ENCODE measurements at regions not wholly inside any gene's neighbourhood (a gene's known extent, or its start where the extent isn't known, plus 50 kb on each side); places are given as distances from the start of the nearest gene placed in this dataset.

DNA sequence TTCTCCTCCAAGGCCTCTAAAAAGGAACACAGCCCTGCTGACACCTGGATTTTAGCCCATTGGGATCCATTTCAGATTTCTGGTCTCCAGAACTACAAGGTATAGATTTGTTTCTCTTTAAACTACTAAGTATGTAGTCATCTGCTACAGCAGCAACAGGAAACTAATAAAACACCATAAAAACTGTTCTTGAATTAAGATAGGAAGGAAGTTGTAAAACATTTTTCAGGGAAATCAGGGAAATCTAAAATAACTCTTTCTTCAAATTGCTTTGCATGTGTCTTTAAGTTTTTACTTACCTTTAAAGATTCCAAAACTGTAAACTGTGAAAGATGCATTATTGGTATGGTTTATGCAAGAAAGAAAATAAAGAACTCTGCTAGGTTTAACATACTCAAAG, 407.0 kb upstream of the TOM1L1 start:
- no peaks in the 10 kb centered on the region for H4K20me1 ChIP-seq (ENCODE audit: insufficient read depth)
- H3K9me2 ChIP-seq (ENCODE audit: insufficient read depth) = no peaks in the 10 kb centered on the region
- no peaks in the 10 kb centered on the region for H3K4me1 ChIP-seq (ENCODE audit: control insufficient read depth in 1 of 2, insufficient read depth in 2 of 2, low read length in 2 of 2)
- H3K79me2 ChIP-seq (ENCODE audit: insufficient read depth, low read length) = no peaks in the 10 kb centered on the region
- POLR2A ChIA-PET = no interaction called here
- intact Hi-C loops (cut with micrococcal nuclease) = no loop called here
- CTCF ChIA-PET = no interaction called here
- no peaks in the 10 kb centered on the region for H3K27me3 ChIP-seq (ENCODE audit: insufficient read depth, low read length)
- H2AFZ ChIP-seq (ENCODE audit: low read depth, low read length, poor library complexity, severe bottlenecking) = no peak overlapping the region
- no TSS peak for BruUV-seq (replicated peaks)
- no peak overlapping the region for H3K4me3 ChIP-seq (replicated peaks in 1 of 2; ENCODE audit: low read depth in 1 of 2, low read length in 2 of 2)
- H3K9ac ChIP-seq (ENCODE audit: low read length) = no peak overlapping the region
- no peak overlapping the region for H3K4me2 ChIP-seq (ENCODE audit: low read length)
- RAD21 ChIA-PET (ENCODE audit: low non-redundant PET in 1 of 2, low total read pairs in 2 of 2, uncharacterized antibody in 2 of 2, unreplicated experiment in 2 of 2) = no interaction called here
- DNase-seq (ENCODE audit: low read depth, low spot score) (no peak), ATAC-seq (no peak)
- peaks cover 27 to 33% of the 10 kb centered on the region in 2 experiments; a peak in 2 of 4 replicates for H3K9me3 ChIP-seq (ENCODE audit: control insufficient read depth in 1 of 2, insufficient read depth in 1 of 2, low read depth in 1 of 2, low read length in 2 of 2)
- TF ChIP-seq REST (IDR thresholded peaks at IDR 0.05; ENCODE audit: low read depth) (no peak), ELF1 (IDR thresholded peaks at IDR 0.05; ENCODE audit: borderline replicate concordance, low read depth) (no peak), RAD21 (IDR thresholded peaks at IDR 0.05; ENCODE audit: low read depth) (no peak), TCF7L2 (IDR thresholded peaks at IDR 0.05; ENCODE audit: borderline replicate concordance, extremely low read depth, insufficient read depth, insufficient read length) (no peak), YY1 (IDR thresholded peaks at IDR 0.05; ENCODE audit: extremely low read depth, insufficient replicate concordance, low read depth, low read length) (no peak)
- TF ChIP-seq, protein P1, sequence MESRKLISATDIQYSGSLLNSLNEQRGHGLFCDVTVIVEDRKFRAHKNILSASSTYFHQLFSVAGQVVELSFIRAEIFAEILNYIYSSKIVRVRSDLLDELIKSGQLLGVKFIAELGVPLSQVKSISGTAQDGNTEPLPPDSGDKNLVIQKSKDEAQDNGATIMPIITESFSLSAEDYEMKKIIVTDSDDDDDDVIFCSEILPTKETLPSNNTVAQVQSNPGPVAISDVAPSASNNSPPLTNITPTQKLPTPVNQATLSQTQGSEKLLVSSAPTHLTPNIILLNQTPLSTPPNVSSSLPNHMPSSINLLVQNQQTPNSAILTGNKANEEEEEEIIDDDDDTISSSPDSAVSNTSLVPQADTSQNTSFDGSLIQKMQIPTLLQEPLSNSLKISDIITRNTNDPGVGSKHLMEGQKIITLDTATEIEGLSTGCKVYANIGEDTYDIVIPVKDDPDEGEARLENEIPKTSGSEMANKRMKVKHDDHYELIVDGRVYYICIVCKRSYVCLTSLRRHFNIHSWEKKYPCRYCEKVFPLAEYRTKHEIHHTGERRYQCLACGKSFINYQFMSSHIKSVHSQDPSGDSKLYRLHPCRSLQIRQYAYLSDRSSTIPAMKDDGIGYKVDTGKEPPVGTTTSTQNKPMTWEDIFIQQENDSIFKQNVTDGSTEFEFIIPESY (IDR thresholded peaks at IDR 0.05; ENCODE audit: extremely low read depth, insufficient replicate concordance, low read length) = no peak
- H3K27ac ChIP-seq (ENCODE audit: low read depth, low read length) = no peak overlapping the region
- no peaks in the 10 kb centered on the region for H3K36me3 ChIP-seq (ENCODE audit: control insufficient read depth in 1 of 2, insufficient read depth in 2 of 2, low read length in 2 of 2)
